GM23338 (cell line): ENCODE measurements at regions not wholly inside any gene's neighbourhood (a gene's known extent, or its start where the extent isn't known, plus 50 kb on each side); places are given as distances from the start of the nearest gene placed in this dataset.
"Not testable (repeated sequence)": the region's sequence is repeated elsewhere in the genome, so short reads cannot be mapped to it uniquely, and the experiment has no call there.

Experiments
- ATAC-seq: fragments of 200-7000 bp; cut with Tn5 transposase; 3 replicates; pipeline ENCODE4 v1.9.1; 2020
- DNase-seq: peaks from one replicate; pipeline ENCODE4 v3.0.0-alpha.2; 2015; ENCODE audit warnings: low spot score
- H2AFZ ChIP-seq: fragments of 200-600 bp; sonication (generic); 2 replicates; pipeline ENCODE4 v1.8.0; 2016; ENCODE audit warnings: antibody characterized with exemption, mild to moderate bottlenecking, moderate library complexity
- H3F3A ChIP-seq: fragments of 200-600 bp; sonication (generic); replicated peaks from 2 replicates; pipeline ENCODE4 v1.8.0; 2017; ENCODE audit warnings: antibody characterized with exemption, mixed run types, low read depth
- H3K27ac ChIP-seq: fragments of 200-600 bp; sonication (generic); 2 replicates; pipeline ENCODE4 v1.6.1; 2016; ENCODE audit warnings: low read depth
- H3K27me3 ChIP-seq: fragments of 200-600 bp; sonication (generic); 2 replicates; pipeline ENCODE4 v1.8.0; 2016; ENCODE audit warnings: mild to moderate bottlenecking, mixed run types, moderate library complexity; ENCODE audit not compliant: insufficient read depth
- H3K36me3 ChIP-seq: fragments of 200-600 bp; sonication (generic); 2 replicates; pipeline ENCODE4 v1.8.0; 2016; ENCODE audit warnings: mild to moderate bottlenecking; ENCODE audit not compliant: insufficient read depth
- H3K4me1 ChIP-seq: fragments of 200-600 bp; sonication (generic); 2 replicates; pipeline ENCODE4 v1.8.0; 2016; ENCODE audit warnings: mild to moderate bottlenecking, moderate library complexity; ENCODE audit not compliant: insufficient read depth
- H3K4me2 ChIP-seq: fragments of 200-600 bp; sonication (generic); 2 replicates; pipeline ENCODE4 v1.7.1; 2017; ENCODE audit warnings: mixed run types
- H3K4me3 ChIP-seq: fragments of 200-600 bp; sonication (generic); 2 replicates; pipeline ENCODE4 v1.6.1; 2016; ENCODE audit warnings: mixed run types
- H3K79me2 ChIP-seq: fragments of 200-600 bp; sonication (generic); replicated peaks from 2 replicates; pipeline ENCODE4 v1.8.0; 2017; ENCODE audit warnings: mild to moderate bottlenecking; ENCODE audit not compliant: insufficient read depth
- H3K9me2 ChIP-seq: fragments of 200-600 bp; sonication (generic); 2 replicates; pipeline ENCODE4 v1.8.0; 2017; ENCODE audit not compliant: insufficient read depth
- H4K20me1 ChIP-seq: fragments of 200-600 bp; sonication (generic); replicated peaks from 2 replicates; pipeline ENCODE4 v1.8.0; 2017; ENCODE audit warnings: mild to moderate bottlenecking; ENCODE audit not compliant: insufficient read depth
- H3K27ac Mint-ChIP-seq: 2 replicates; pipeline ENCODE4 v1.8.0; 2020; ENCODE audit warnings: inconsistent platforms, mild to moderate bottlenecking, moderate library complexity, mixed read lengths
- H3K27me3 Mint-ChIP-seq: 3 replicates; pipeline ENCODE4 v1.8.0; 2022; ENCODE audit warnings: low read depth, mild to moderate bottlenecking, moderate library complexity, mixed read lengths, inconsistent platforms; ENCODE audit not compliant: insufficient read depth, poor library complexity
- H3K36me3 Mint-ChIP-seq: 3 replicates; pipeline ENCODE4 v1.8.0; 2021; ENCODE audit warnings: low read depth, mild to moderate bottlenecking, inconsistent platforms, moderate library complexity, mixed read lengths
- H3K4me1 Mint-ChIP-seq: 3 replicates; pipeline ENCODE4 v1.8.0; 2020; ENCODE audit warnings: mild to moderate bottlenecking, inconsistent platforms, mixed read lengths
- H3K4me3 Mint-ChIP-seq: 3 replicates; pipeline ENCODE4 v1.8.0; 2021; ENCODE audit warnings: moderate library complexity, mild to moderate bottlenecking, inconsistent platforms, mixed read lengths
- H3K9me3 Mint-ChIP-seq: 3 replicates; pipeline ENCODE4 v1.8.0; 2020; ENCODE audit warnings: moderate library complexity, mild to moderate bottlenecking, inconsistent platforms, mixed read lengths
- EZH2 ChIP-seq: fragments of 200-600 bp; sonication (generic); IDR thresholded peaks from one replicate; pipeline ENCODE4 v1.8.0; 2017; ENCODE audit warnings: antibody characterized with exemption, mild to moderate bottlenecking, low read depth; ENCODE audit not compliant: unreplicated experiment
- NANOG ChIP-seq: IDR thresholded peaks from 2 replicates; pipeline ENCODE4 v1.6.1; 2016; ENCODE audit warnings: antibody characterized with exemption, borderline replicate concordance
- STAT1 ChIP-seq: IDR thresholded peaks from one replicate; pipeline ENCODE4 v1.6.1; 2016; ENCODE audit warnings: antibody characterized with exemption; ENCODE audit not compliant: unreplicated experiment
- ZNF331 ChIP-seq: fragments of 250-450 bp; sonication (Bioruptor Pico); IDR thresholded peaks from 2 replicates; pipeline ENCODE4 v1.5.0; 2020; ENCODE audit warnings: low read depth, mild to moderate bottlenecking, moderate library complexity
- TF ChIP-seq, protein P1 (sequence below), 2 experiments: fragments of 200-600 bp in 1 of 2; sonication (generic) in 1 of 2; conservative IDR thresholded peaks; 2 replicates each; pipeline versions ENCODE4 v1.5.1 to v1.6.1; 2016 to 2017; ENCODE audit warnings: antibody characterized with exemption in 2 of 2, low read depth in 2 of 2, mild to moderate bottlenecking in 2 of 2, moderate library complexity in 1 of 2
- TF ChIP-seq, protein P2 (sequence below): IDR thresholded peaks from one replicate; pipeline ENCODE4 v1.6.1; 2018; ENCODE audit warnings: antibody characterized with exemption; ENCODE audit not compliant: unreplicated experiment

DNA sequence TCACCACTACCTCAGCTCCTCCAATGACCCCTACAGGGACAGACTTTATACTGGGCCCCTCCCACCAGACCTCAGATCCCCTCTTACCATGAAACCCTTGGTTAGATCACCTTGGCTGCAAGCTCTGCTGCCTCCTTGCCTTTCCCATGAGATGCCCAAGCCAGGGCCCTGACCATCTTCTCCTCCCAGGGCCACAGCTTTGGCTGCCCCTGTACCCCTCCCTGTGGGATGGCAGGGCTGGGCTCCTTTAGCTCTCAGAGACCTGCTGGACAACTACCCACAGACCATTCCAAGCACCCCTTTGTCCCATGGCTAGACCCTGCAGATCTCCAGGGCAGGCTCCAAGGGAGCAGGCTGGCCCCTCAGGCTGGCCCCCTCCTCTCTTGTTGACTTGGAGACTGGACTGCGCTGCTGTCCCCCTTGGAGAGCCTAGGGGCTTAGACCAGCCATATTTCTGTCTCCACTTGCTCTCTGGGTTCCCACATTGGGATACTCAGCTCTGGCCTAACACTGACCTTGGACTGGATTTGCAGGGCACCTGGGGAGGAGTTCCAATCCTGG lies 1692.7 kb downstream of the TP53TG3F start (continued):
- no peak for TF ChIP-seq STAT1
- TF ChIP-seq, protein P1, sequence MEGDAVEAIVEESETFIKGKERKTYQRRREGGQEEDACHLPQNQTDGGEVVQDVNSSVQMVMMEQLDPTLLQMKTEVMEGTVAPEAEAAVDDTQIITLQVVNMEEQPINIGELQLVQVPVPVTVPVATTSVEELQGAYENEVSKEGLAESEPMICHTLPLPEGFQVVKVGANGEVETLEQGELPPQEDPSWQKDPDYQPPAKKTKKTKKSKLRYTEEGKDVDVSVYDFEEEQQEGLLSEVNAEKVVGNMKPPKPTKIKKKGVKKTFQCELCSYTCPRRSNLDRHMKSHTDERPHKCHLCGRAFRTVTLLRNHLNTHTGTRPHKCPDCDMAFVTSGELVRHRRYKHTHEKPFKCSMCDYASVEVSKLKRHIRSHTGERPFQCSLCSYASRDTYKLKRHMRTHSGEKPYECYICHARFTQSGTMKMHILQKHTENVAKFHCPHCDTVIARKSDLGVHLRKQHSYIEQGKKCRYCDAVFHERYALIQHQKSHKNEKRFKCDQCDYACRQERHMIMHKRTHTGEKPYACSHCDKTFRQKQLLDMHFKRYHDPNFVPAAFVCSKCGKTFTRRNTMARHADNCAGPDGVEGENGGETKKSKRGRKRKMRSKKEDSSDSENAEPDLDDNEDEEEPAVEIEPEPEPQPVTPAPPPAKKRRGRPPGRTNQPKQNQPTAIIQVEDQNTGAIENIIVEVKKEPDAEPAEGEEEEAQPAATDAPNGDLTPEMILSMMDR (conservative IDR thresholded peaks at IDR 0.05; ENCODE audit: low read depth in 2 of 2), result no peak
- TF ChIP-seq NANOG, result no peak

GRCh38 chr16:35154627-35155026 lies 1695.2 kb downstream of the TP53TG3F start:
- H2AFZ ChIP-seq, result no peak overlapping the region
- H3K27me3 Mint-ChIP-seq, result peaks cover 7% of the 10 kb centered on the region
- no peak overlapping the region for H3K4me2 ChIP-seq
- no peaks in the 10 kb centered on the region for H3F3A ChIP-seq
- H3K27ac ChIP-seq, result no peak overlapping the region
- no peaks in the 10 kb centered on the region for H4K20me1 ChIP-seq
- H3K79me2 ChIP-seq, result no peaks in the 10 kb centered on the region
- no peak overlapping the region for H3K4me3 Mint-ChIP-seq
- peaks cover 58% of the 10 kb centered on the region for H3K36me3 Mint-ChIP-seq
- DNase-seq, result no peak
- peaks cover 100% of the 10 kb centered on the region for H3K9me3 Mint-ChIP-seq
- H3K4me3 ChIP-seq, result no peak overlapping the region
- H3K4me1 ChIP-seq, result no peaks in the 10 kb centered on the region
- H3K27me3 ChIP-seq, result no peaks in the 10 kb centered on the region
- no peak for ATAC-seq
- peaks cover 4% of the 10 kb centered on the region; the same call in 1 of the 2 replicates for H3K36me3 ChIP-seq
- TF ChIP-seq ZNF331 (CRISPR knock-in tag) (no peak), EZH2 (no peak)
- TF ChIP-seq, protein P2, sequence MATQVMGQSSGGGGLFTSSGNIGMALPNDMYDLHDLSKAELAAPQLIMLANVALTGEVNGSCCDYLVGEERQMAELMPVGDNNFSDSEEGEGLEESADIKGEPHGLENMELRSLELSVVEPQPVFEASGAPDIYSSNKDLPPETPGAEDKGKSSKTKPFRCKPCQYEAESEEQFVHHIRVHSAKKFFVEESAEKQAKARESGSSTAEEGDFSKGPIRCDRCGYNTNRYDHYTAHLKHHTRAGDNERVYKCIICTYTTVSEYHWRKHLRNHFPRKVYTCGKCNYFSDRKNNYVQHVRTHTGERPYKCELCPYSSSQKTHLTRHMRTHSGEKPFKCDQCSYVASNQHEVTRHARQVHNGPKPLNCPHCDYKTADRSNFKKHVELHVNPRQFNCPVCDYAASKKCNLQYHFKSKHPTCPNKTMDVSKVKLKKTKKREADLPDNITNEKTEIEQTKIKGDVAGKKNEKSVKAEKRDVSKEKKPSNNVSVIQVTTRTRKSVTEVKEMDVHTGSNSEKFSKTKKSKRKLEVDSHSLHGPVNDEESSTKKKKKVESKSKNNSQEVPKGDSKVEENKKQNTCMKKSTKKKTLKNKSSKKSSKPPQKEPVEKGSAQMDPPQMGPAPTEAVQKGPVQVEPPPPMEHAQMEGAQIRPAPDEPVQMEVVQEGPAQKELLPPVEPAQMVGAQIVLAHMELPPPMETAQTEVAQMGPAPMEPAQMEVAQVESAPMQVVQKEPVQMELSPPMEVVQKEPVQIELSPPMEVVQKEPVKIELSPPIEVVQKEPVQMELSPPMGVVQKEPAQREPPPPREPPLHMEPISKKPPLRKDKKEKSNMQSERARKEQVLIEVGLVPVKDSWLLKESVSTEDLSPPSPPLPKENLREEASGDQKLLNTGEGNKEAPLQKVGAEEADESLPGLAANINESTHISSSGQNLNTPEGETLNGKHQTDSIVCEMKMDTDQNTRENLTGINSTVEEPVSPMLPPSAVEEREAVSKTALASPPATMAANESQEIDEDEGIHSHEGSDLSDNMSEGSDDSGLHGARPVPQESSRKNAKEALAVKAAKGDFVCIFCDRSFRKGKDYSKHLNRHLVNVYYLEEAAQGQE, result no peak
- H3K9me2 ChIP-seq, result no peaks in the 10 kb centered on the region
- no peak overlapping the region for H3K27ac Mint-ChIP-seq
- H3K4me1 Mint-ChIP-seq, result no peaks in the 10 kb centered on the region; the same call in 2 of the 3 replicates

DNA sequence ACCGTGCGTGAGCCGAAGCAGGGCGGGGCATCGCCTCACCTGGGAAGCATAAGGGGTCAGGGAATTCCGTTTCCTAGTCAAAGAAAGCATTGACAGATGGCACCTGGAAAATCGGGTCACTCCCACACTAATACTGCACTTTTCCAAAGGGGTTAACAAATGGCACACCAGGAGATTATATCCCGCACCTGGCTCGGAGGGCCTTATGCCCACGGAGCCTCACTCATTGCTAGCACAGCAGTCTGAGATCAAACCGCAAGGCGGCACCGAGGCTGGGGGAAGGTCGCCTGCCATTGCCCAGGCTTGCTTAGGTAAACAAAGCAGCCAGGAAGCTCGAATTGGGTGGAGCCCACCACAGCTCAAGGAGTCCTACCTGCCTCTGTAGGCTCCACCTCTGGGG lies 1698.1 kb downstream of the TP53TG3F start:
- H3K4me3 Mint-ChIP-seq, H3K4me3 ChIP-seq, H3K4me1 ChIP-seq, H2AFZ ChIP-seq, H3K36me3 ChIP-seq, H3K27me3 ChIP-seq, H4K20me1 ChIP-seq, DNase-seq, H3K4me1 Mint-ChIP-seq, H3F3A ChIP-seq, H3K9me2 ChIP-seq, H3K4me2 ChIP-seq, H3K27ac ChIP-seq, H3K27me3 Mint-ChIP-seq, H3K27ac Mint-ChIP-seq, ATAC-seq, H3K79me2 ChIP-seq: not testable (repeated sequence)
- Mint-ChIP-seq H3K36me3 (peaks cover 41% of the 10 kb centered on the region), H3K9me3 (peaks cover 95% of the 10 kb centered on the region)

- not testable (repeated sequence) for H3K79me2 ChIP-seq, H3K9me2 ChIP-seq, H3K4me3 ChIP-seq, H3K4me1 ChIP-seq, H3K27ac ChIP-seq, H3K27me3 ChIP-seq, H3K4me1 Mint-ChIP-seq, H3K36me3 ChIP-seq, H3K4me2 ChIP-seq, H3K27me3 Mint-ChIP-seq, H3K4me3 Mint-ChIP-seq, H3F3A ChIP-seq, H4K20me1 ChIP-seq, ATAC-seq, DNase-seq, H3K27ac Mint-ChIP-seq, H2AFZ ChIP-seq
- Mint-ChIP-seq H3K36me3 (peaks cover 19% of the 10 kb centered on the region), H3K9me3 (peaks cover 84% of the 10 kb centered on the region)
Observed at GRCh38 chr16:35169324-35169723, 1709.9 kb downstream of the TP53TG3F start.

DNA sequence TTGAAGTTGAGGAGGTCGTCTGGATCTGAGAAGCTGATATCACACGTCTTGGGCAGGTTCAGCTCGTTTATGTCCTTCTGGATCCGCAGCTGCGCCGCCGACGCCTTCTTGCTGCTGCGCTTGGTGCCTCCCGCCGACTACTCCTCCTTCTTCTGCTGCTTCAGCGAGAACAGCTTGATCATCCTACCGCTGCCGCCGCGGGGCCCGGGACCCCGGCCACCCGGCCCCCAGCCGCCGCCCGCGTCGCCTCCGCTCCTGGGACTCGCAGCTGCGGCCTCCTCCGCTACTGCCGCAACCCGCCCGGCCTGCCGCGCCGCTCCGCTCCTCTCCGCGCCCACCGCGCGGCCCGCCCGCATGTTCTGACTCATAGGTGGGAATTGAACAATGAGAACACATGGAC lies 1710.6 kb downstream of the TP53TG3F start:
- not testable (repeated sequence) for H3K4me1 ChIP-seq, H4K20me1 ChIP-seq, H3K27ac ChIP-seq, DNase-seq, H3K9me2 ChIP-seq, H2AFZ ChIP-seq, H3K79me2 ChIP-seq, H3F3A ChIP-seq, H3K4me2 ChIP-seq, H3K36me3 ChIP-seq, H3K4me1 Mint-ChIP-seq, H3K4me3 ChIP-seq, H3K27ac Mint-ChIP-seq, H3K4me3 Mint-ChIP-seq, H3K27me3 ChIP-seq, H3K27me3 Mint-ChIP-seq, ATAC-seq
- Mint-ChIP-seq H3K9me3 (peaks cover 84% of the 10 kb centered on the region), H3K36me3 (peaks cover 19% of the 10 kb centered on the region)
